Ectodermal cell (in vitro differentiated cells): ENCODE measurements at regions not wholly inside any gene's neighbourhood (a gene's known extent, or its start where the extent isn't known, plus 50 kb on each side); places are given as distances from the start of the nearest gene placed in this dataset.

Experiments
- H3K27ac ChIP-seq: 2 replicates; pipeline ENCODE4 v1.7.0; 2013; ENCODE audit warnings: mild to moderate bottlenecking, low read depth, low read length; ENCODE audit not compliant: insufficient read depth, poor library complexity, severe bottlenecking
- H3K27me3 ChIP-seq: 2 replicates; pipeline ENCODE4 v1.7.0; 2013; ENCODE audit warnings: mild to moderate bottlenecking, low read length; ENCODE audit not compliant: insufficient read depth, control insufficient read depth, poor library complexity, severe bottlenecking
- H3K36me3 ChIP-seq: one replicate; pipeline ENCODE4 v1.7.0; 2013; ENCODE audit warnings: low read length; ENCODE audit not compliant: control insufficient read depth, insufficient read depth
- H3K4me1 ChIP-seq: one replicate; pipeline ENCODE4 v1.7.0; 2013; ENCODE audit warnings: low read length; ENCODE audit not compliant: control insufficient read depth, insufficient read depth
- H3K4me3 ChIP-seq: 2 replicates; pipeline ENCODE4 v1.7.0; 2013; ENCODE audit warnings: low read depth, low read length, control low read depth; ENCODE audit not compliant: insufficient read depth
- H3K9me3 ChIP-seq: 2 replicates; pipeline ENCODE4 v1.7.0; 2013; ENCODE audit warnings: mild to moderate bottlenecking, low read length, moderate library complexity; ENCODE audit not compliant: control insufficient read depth
- WGBS, 2 experiments: methylation state at CpG; one replicate each; pipeline ENCODE4 v1.1.7; 2013; ENCODE audit warnings: missing lambda C conversion rate in 2 of 2; 5-methylcytosine and 5-hydroxymethylcytosine counted together

- WGBS, 2 experiments: 98% methylated on average over 3 of the region's 3 CpGs
- Histone ChIP-seq H3K9me3 (no peaks in the 10 kb centered on the region), H3K27me3 (no peaks in the 10 kb centered on the region)
These were observed 343.3 kb upstream of the KAZN start for GRCh38 chr1:14255233-14255632.

GRCh38 chr1:14255711-14256110 is 342.8 kb upstream of the KAZN start:
- Histone ChIP-seq H3K27me3 (no peaks in the 10 kb centered on the region), H3K4me1 (no peaks in the 10 kb centered on the region), H3K27ac (no peak overlapping the region), H3K36me3 (no peaks in the 10 kb centered on the region), H3K4me3 (no peak overlapping the region), H3K9me3 (no peaks in the 10 kb centered on the region)
- WGBS, 2 experiments: 60 to 68% methylated on average over 2 of the region's 2 CpGs

More at GRCh38 chr1:14255233-14255632, 343.3 kb upstream of the KAZN start:
- Histone ChIP-seq H3K4me1 (no peaks in the 10 kb centered on the region), H3K36me3 (no peaks in the 10 kb centered on the region), H3K4me3 (no peak overlapping the region), H3K27ac (no peak overlapping the region)

- Histone ChIP-seq H3K9me3 (no peaks in the 10 kb centered on the region), H3K4me3 (no peak overlapping the region), H3K27me3 (no peaks in the 10 kb centered on the region), H3K36me3 (no peaks in the 10 kb centered on the region), H3K27ac (no peak overlapping the region), H3K4me1 (no peaks in the 10 kb centered on the region)
- 91 to 93% methylated on average over 13 of the region's 13 CpGs for WGBS, 2 experiments
These were observed 339.2 kb upstream of the KAZN start for GRCh38 chr1:14259191-14259757.

GRCh38 chr1:14260480-14260879 is 338.0 kb upstream of the KAZN start:
- H3K4me1 ChIP-seq: no peaks in the 10 kb centered on the region
- 92 to 95% methylated on average over 8 of the region's 8 CpGs for WGBS, 2 experiments
- no peak overlapping the region for H3K4me3 ChIP-seq
- H3K27ac ChIP-seq: no peak overlapping the region
- no peaks in the 10 kb centered on the region for H3K36me3 ChIP-seq
- H3K27me3 ChIP-seq: no peaks in the 10 kb centered on the region
- H3K9me3 ChIP-seq: no peaks in the 10 kb centered on the region

GRCh38 chr1:14261395-14261794 is 337.1 kb upstream of the KAZN start:
- Histone ChIP-seq H3K36me3 (no peaks in the 10 kb centered on the region), H3K27ac (no peak overlapping the region), H3K4me1 (no peaks in the 10 kb centered on the region), H3K4me3 (no peak overlapping the region), H3K27me3 (no peaks in the 10 kb centered on the region), H3K9me3 (no peaks in the 10 kb centered on the region)
- 85 to 86% methylated on average over 11 of the region's 11 CpGs for WGBS, 2 experiments

GRCh38 chr1:14262637-14263036 is 335.8 kb upstream of the KAZN start:
- H3K4me3 ChIP-seq: no peak overlapping the region
- H3K9me3 ChIP-seq: no peaks in the 10 kb centered on the region
- 94% methylated on average over 8 of the region's 8 CpGs for WGBS, 2 experiments
- H3K27me3 ChIP-seq: no peaks in the 10 kb centered on the region
- no peaks in the 10 kb centered on the region for H3K4me1 ChIP-seq
- H3K36me3 ChIP-seq: no peaks in the 10 kb centered on the region
- H3K27ac ChIP-seq: no peak overlapping the region

- Histone ChIP-seq H3K27ac (no peak overlapping the region), H3K4me3 (no peak overlapping the region), H3K9me3 (no peaks in the 10 kb centered on the region), H3K27me3 (no peaks in the 10 kb centered on the region), H3K36me3 (no peaks in the 10 kb centered on the region), H3K4me1 (no peaks in the 10 kb centered on the region)
- WGBS, 2 experiments: 93% methylated on average over 3 of the region's 3 CpGs
These were observed 335.3 kb upstream of the KAZN start for GRCh38 chr1:14263225-14263624.

- H3K4me1 ChIP-seq: no peaks in the 10 kb centered on the region
- no peak overlapping the region for H3K27ac ChIP-seq
- no peaks in the 10 kb centered on the region for H3K36me3 ChIP-seq
- H3K9me3 ChIP-seq: no peaks in the 10 kb centered on the region
- H3K27me3 ChIP-seq: no peaks in the 10 kb centered on the region
- H3K4me3 ChIP-seq: no peak overlapping the region
- 86 to 98% methylated on average over 3 of the region's 3 CpGs for WGBS, 2 experiments
These were observed 334.8 kb upstream of the KAZN start for GRCh38 chr1:14263671-14264070.

- Histone ChIP-seq H3K9me3 (no peaks in the 10 kb centered on the region), H3K27me3 (no peaks in the 10 kb centered on the region), H3K4me1 (no peaks in the 10 kb centered on the region), H3K4me3 (no peak overlapping the region), H3K36me3 (no peaks in the 10 kb centered on the region), H3K27ac (no peak overlapping the region)
- 95 to 97% methylated on average over 2 of the region's 2 CpGs for WGBS, 2 experiments
These were observed 333.0 kb upstream of the KAZN start for GRCh38 chr1:14265495-14265894.

- WGBS, 2 experiments: 93 to 99% methylated on average over 2 of the region's 2 CpGs
These were observed 330.5 kb upstream of the KAZN start for GRCh38 chr1:14267991-14268390.

GRCh38 chr1:14270821-14271220 is 327.7 kb upstream of the KAZN start:
- Histone ChIP-seq H3K4me1 (no peaks in the 10 kb centered on the region), H3K9me3 (no peaks in the 10 kb centered on the region), H3K27ac (no peak overlapping the region), H3K4me3 (no peak overlapping the region), H3K36me3 (no peaks in the 10 kb centered on the region), H3K27me3 (no peaks in the 10 kb centered on the region)
- 92% methylated on average over 7 of the region's 7 CpGs for WGBS, 2 experiments

More at GRCh38 chr1:14267991-14268390, 330.5 kb upstream of the KAZN start:
- Histone ChIP-seq H3K4me1 (no peaks in the 10 kb centered on the region), H3K9me3 (no peaks in the 10 kb centered on the region), H3K27ac (no peak overlapping the region), H3K4me3 (no peak overlapping the region), H3K27me3 (no peaks in the 10 kb centered on the region), H3K36me3 (no peaks in the 10 kb centered on the region)
